Activated CD4-positive, alpha-beta T cell treated with anti-CD3 and anti-CD28 coated beads, Interleukin-2, amount 10 ng/mL, durations not matched to agents 24 days and 14 days (primary cell): ENCODE measurements at regions not wholly inside any gene's neighbourhood (a gene's known extent, or its start where the extent isn't known, plus 50 kb on each side); places are given as distances from the start of the nearest gene placed in this dataset.

Source experiments
- DNase-seq: peaks from one replicate; pipeline ENCODE4 v3.0.0; 2022
- H3K27ac Mint-ChIP-seq: one replicate; pipeline ENCODE4 v1.8.0; 2022; ENCODE audit warnings: mild to moderate bottlenecking, mixed read lengths
- H3K27me3 Mint-ChIP-seq: one replicate; pipeline ENCODE4 v1.8.0; 2022; ENCODE audit warnings: mixed read lengths
- H3K36me3 Mint-ChIP-seq: one replicate; pipeline ENCODE4 v1.8.0; 2022; ENCODE audit warnings: low read depth, mild to moderate bottlenecking, mixed read lengths
- H3K4me1 Mint-ChIP-seq: one replicate; pipeline ENCODE4 v1.8.0; 2021; ENCODE audit warnings: mixed read lengths
- H3K4me3 Mint-ChIP-seq: one replicate; pipeline ENCODE4 v1.8.0; 2022; ENCODE audit warnings: mild to moderate bottlenecking, moderate library complexity, mixed read lengths
- H3K9me3 Mint-ChIP-seq: one replicate; pipeline ENCODE4 v1.8.0; 2021; ENCODE audit warnings: mixed read lengths
- intact Hi-C: fragments of 100-400 bp; cut with micrococcal nuclease; formaldehyde crosslinking; loops from one replicate; pipeline ENCODE4 v1.15.1; 2023

DNA sequence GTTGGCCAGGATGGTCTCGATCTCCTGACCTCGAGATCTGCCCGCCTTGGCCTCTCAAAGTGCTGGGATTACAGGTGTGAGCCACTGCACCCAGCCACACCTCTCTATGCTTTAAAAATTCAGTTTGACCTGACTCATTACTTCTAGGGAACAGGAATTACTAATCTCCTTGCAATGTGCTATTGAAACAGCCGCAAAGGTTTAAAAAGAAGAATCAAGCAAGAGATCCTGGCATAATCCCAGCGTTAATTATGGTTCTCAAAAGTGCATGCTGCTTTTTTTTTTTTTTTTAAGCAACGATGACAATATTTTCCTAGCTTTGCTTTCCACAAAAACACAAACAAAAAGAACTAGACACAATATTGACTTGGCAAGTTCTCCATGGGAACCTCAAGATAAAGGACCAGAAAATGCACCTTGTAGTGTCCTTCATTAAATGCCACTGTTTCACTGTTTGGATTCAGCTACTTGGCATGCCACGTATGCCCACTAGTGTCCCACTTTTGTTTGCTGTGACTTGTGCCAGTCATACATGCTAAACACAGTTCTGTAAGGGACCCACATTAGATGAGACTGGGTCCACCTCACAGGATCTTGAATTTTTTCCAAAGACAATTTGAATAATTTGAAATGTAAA lies 112.6 kb upstream of the PPARGC1A start:
- Mint-ChIP-seq H3K27me3 (no peaks in the 10 kb centered on the region), H3K4me1 (no peaks in the 10 kb centered on the region), H3K4me3 (no peak overlapping the region), H3K9me3 (no peaks in the 10 kb centered on the region), H3K27ac (no peak overlapping the region), H3K36me3 (no peaks in the 10 kb centered on the region)
- intact Hi-C loops: no loop called here
- DNase-seq: no peak

DNA sequence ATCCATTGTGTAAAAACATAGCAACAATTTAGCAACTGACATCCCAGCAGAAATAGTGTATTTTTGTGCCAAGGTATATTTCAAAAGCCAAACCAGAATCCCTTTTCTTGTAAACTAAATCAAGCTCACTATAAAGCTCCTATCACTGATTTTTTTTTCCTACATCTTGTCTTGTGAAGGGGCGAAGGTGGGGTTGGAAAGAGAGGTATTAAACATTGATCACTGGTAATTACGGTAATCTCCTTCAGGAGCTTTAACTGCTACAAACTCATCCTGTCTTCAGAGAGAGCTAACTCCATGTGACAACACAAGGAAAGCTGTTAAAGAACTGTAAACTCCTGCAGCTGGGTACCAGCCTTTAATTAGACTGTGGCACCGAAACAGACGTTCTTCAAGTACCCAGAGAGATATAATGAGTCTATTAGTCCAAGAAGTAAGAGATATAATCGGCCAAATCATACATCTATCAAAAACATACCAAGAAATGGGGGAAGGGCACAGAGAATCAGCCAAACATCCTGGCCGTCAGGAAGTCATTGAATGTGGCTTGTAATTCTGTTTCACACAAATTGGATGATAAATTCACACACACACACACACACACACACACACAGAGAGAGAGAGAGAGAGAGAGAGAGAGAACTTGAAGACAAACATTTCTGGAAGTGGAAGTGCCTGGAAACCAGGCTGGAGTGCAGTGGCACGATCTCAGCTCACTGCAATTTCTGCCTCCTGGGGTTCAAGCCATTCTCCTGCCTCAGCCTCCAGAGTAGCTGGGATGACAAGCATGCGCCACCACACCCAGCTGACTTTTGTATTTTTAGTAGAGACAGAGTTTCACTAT lies 111.9 kb upstream of the PPARGC1A start:
- no peak overlapping the region for H3K4me3 Mint-ChIP-seq
- no peaks in the 10 kb centered on the region for H3K27me3 Mint-ChIP-seq
- no peak for DNase-seq
- no peaks in the 10 kb centered on the region for H3K4me1 Mint-ChIP-seq
- intact Hi-C loops: no loop called here
- no peaks in the 10 kb centered on the region for H3K9me3 Mint-ChIP-seq
- no peaks in the 10 kb centered on the region for H3K36me3 Mint-ChIP-seq
- no peak overlapping the region for H3K27ac Mint-ChIP-seq

DNA sequence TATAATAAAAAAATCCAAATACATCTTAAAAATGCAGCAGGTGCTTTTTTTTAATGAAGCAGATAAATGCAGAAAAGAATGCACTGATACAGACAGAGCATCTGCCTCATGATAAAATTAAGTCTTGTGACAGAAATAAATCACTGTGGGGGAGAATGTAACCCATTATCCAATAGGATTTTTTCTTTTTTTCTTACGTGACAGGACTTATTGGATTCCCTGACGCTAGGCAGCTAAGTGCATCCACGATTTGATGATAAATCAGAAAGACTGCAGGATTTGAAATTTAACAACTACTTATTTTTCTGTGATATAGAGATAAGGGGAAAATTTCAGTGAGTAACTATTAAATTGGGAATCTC lies 110.6 kb upstream of the PPARGC1A start:
- no peaks in the 10 kb centered on the region for H3K9me3 Mint-ChIP-seq
- intact Hi-C loops: no loop called here

DNA sequence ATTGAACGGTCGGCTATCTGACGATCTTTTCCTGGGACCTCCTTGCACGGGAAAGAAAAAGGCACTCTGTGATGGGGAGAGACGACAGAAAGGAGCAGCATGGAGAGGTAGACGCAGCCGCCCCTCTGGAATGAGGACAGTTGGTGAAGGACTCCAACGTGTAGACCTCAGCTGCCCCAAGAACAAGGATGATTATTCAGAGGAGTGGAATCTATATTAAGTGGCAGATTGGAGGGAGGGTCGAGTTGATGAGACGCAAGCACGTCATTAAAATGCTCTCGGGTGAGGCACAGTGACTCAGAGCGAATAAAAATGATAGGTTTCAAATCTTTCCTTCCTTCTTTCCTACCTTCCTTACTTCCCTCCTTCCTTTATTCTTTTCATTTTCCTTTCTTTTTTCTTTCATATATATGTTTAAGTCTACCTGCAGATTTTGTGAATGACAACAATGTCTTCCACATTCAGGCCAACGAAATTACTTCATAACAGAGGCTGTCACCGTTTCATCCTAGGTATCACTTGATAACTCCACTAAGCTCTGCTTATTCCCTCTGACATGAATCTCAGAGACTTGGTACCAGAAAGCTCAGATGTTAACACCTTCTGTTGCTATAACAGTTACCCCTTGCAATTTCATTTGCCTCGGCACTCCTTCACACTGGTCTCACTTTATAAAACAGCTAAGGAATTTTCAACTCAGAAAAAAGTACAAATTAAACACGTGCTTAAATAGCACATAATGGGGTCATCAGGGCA lies 110.0 kb upstream of the PPARGC1A start:
- no peak for DNase-seq
- Mint-ChIP-seq H3K36me3 (no peaks in the 10 kb centered on the region), H3K27me3 (no peaks in the 10 kb centered on the region), H3K4me1 (no peaks in the 10 kb centered on the region), H3K4me3 (no peak overlapping the region), H3K9me3 (no peaks in the 10 kb centered on the region), H3K27ac (no peak overlapping the region)
- intact Hi-C loops: loop anchor here (10.0 kb wide), 1 partner anchor 65 kb away; no protein-coding TSS in a partner anchor

More for the DNA sequence above, 110.6 kb upstream of the PPARGC1A start:
- H3K36me3 Mint-ChIP-seq: no peaks in the 10 kb centered on the region
- H3K27ac Mint-ChIP-seq: no peak overlapping the region
- no peak for DNase-seq
- no peak overlapping the region for H3K4me3 Mint-ChIP-seq
- no peaks in the 10 kb centered on the region for H3K4me1 Mint-ChIP-seq
- no peaks in the 10 kb centered on the region for H3K27me3 Mint-ChIP-seq

DNA sequence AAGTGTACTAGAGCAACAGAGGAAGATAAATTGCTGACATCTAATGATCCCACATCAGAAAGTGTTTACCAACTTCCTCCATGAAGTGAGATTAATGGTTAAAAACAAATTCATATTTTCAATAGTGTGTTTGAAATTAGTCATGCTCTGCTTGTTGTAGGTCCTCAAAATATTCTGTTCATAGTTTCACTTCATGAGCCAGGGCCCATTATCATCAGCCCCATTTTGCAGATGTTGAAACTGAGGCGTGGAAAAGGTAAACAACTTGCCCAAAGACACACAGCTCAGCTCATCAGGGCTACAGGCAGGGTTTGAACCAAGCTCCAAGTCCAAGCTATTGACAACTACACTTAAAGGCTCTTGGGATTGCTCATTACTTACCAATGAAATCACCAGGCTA lies 103.5 kb upstream of the PPARGC1A start:
- no peaks in the 10 kb centered on the region for H3K4me1 Mint-ChIP-seq
- no peak overlapping the region for H3K27ac Mint-ChIP-seq
- no peaks in the 10 kb centered on the region for H3K9me3 Mint-ChIP-seq
- no peak overlapping the region for H3K4me3 Mint-ChIP-seq
- no peaks in the 10 kb centered on the region for H3K36me3 Mint-ChIP-seq
- no peak for DNase-seq
- H3K27me3 Mint-ChIP-seq: no peaks in the 10 kb centered on the region
- intact Hi-C loops: loop anchor here (10.0 kb wide), 1 partner anchor 59 kb away; no protein-coding TSS in a partner anchor

DNA sequence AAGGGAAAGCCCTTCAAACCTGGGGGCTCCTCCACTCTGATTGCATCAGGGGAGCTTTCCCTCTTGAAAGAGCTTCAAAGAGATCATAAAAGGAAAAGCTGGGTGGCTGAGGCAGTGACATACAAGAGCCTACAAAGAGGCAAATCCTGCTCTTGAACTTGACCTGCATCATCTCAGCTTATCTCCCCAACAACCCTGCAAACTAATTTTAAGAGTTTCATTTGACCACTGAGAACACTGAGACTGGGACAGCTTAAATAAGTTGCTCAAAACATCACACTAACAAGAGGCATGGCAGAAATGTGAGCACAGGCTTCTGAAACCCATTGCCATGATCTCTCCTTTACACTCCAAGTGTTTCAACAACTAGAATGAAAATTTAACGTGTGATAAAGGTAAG lies 101.6 kb upstream of the PPARGC1A start:
- Mint-ChIP-seq H3K4me3 (no peak overlapping the region), H3K4me1 (no peaks in the 10 kb centered on the region)

DNA sequence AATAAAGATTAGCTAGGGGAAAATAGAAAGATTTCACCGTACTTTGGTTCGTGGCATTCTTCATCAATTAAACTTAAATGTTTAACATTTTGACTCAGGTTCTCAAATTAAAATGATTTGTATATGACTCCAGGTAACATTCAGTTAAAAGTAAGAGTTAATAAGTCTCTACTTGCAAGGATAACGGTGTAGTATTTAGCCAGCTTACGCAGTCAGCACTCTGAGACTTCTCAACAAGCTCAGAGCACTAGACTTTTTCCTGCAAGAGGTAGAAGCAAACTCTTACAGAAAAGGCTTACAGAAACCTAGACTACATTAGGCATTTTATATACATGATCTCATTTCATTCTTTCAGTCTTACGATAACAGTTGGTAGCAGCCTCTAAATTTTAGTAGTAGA lies 96.4 kb upstream of the PPARGC1A start:
- H3K9me3 Mint-ChIP-seq: no peaks in the 10 kb centered on the region
- no peaks in the 10 kb centered on the region for H3K4me1 Mint-ChIP-seq
- intact Hi-C loops: no loop called here
- no peak for DNase-seq
- H3K4me3 Mint-ChIP-seq: no peak overlapping the region
- no peak overlapping the region for H3K27ac Mint-ChIP-seq
- H3K27me3 Mint-ChIP-seq: no peaks in the 10 kb centered on the region
- no peaks in the 10 kb centered on the region for H3K36me3 Mint-ChIP-seq

More for the DNA sequence above, 101.6 kb upstream of the PPARGC1A start:
- DNase-seq: no peak
- Mint-ChIP-seq H3K27me3 (no peaks in the 10 kb centered on the region), H3K36me3 (no peaks in the 10 kb centered on the region), H3K27ac (no peak overlapping the region), H3K9me3 (no peaks in the 10 kb centered on the region)
- intact Hi-C loops: loop anchor here (10.0 kb wide), 1 partner anchor 57 kb away; no protein-coding TSS in a partner anchor

DNA sequence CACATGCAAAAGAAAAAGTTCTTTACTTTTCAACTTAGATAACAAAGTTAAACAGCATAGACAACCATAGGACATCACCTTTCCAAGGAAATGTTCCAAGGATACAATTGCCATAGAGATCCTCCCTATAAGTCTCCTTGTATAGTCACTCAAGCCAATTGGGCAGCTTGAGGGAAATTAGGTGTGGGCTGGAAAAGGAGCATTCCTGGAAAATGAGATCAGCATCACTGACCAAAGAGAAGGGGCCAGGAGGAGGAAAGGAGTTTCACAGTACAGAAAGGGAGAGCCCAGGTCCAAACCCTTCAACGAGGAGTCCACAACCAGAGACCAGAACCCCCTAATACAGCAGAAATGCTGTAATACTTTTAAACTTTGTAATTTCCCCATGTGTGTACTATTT lies 91.5 kb upstream of the PPARGC1A start:
- Mint-ChIP-seq H3K4me3 (no peak overlapping the region), H3K9me3 (no peaks in the 10 kb centered on the region), H3K36me3 (no peaks in the 10 kb centered on the region), H3K27me3 (no peaks in the 10 kb centered on the region), H3K4me1 (no peaks in the 10 kb centered on the region), H3K27ac (no peak overlapping the region)
- intact Hi-C loops: no loop called here
- DNase-seq: no peak

DNA sequence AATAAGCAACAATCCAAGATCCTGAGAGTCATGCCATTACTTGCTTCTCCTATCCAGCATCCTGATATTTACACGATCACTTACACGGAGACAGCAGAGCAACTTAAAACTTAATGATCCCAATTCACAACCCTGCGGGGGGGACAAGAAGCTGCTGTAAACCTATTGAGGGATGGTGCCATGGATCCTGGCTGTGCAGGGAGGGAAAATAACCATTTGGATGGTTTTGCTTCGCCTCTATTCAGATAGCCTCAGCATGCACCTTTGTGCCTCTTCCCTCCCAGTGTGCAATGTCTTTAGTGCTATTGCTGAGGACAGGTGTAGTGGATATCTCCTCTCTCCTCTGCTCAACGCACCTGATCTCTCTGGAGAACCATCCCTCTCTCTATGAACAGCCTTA lies 89.7 kb upstream of the PPARGC1A start:
- H3K9me3 Mint-ChIP-seq: no peaks in the 10 kb centered on the region
- intact Hi-C loops: no loop called here

DNA sequence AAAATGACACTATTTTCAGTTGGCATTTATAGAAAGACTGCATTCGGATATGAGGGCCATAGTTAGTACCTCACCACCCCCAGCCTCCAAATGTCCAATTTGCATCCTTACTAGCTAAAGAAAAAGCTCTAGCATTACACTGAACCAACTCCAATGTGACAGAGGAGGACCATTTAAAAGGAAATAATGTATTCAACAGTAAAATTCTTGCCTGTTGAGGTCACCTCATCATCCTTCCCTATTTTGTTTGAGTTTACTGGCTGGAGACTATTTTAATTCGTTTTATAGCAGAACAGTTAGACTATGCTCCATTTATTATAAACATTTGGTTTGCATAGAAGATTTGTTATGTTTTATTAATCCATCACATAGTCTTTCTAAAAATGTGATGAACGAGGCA lies 88.2 kb upstream of the PPARGC1A start:
- no peak overlapping the region for H3K27ac Mint-ChIP-seq
- H3K4me3 Mint-ChIP-seq: no peak overlapping the region
- no peak for DNase-seq
- no peaks in the 10 kb centered on the region for H3K27me3 Mint-ChIP-seq
- no peaks in the 10 kb centered on the region for H3K4me1 Mint-ChIP-seq
- H3K9me3 Mint-ChIP-seq: no peaks in the 10 kb centered on the region
- no peaks in the 10 kb centered on the region for H3K36me3 Mint-ChIP-seq
- intact Hi-C loops: no loop called here

More for the DNA sequence above, 89.7 kb upstream of the PPARGC1A start:
- Mint-ChIP-seq H3K27me3 (no peaks in the 10 kb centered on the region), H3K27ac (no peak overlapping the region), H3K4me3 (no peak overlapping the region), H3K4me1 (no peaks in the 10 kb centered on the region), H3K36me3 (no peaks in the 10 kb centered on the region)
- DNase-seq: no peak

DNA sequence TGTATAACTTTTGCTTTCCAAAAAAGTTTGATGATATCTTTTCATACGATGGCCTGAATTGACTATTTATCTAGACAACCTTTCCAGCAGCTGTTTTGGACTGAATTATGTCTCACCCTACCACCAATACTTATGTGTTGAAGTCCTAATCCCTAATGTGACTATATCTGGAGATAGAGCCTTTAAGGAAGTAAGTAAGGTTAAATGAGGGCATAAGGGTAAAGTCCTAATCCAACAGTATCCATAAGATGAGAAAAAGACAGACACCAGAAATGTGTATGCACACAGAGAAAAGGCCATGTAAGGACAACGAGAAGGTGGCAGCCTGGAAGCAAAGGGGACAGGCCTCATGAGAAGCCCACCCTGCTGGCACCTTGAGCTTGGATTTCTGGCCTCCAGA lies 86.6 kb upstream of the PPARGC1A start:
- no peak overlapping the region for H3K4me3 Mint-ChIP-seq
- no peaks in the 10 kb centered on the region for H3K36me3 Mint-ChIP-seq
- no peaks in the 10 kb centered on the region for H3K27me3 Mint-ChIP-seq
- no peaks in the 10 kb centered on the region for H3K9me3 Mint-ChIP-seq
- no peaks in the 10 kb centered on the region for H3K4me1 Mint-ChIP-seq
- intact Hi-C loops: no loop called here
- no peak for DNase-seq
- no peak overlapping the region for H3K27ac Mint-ChIP-seq

DNA sequence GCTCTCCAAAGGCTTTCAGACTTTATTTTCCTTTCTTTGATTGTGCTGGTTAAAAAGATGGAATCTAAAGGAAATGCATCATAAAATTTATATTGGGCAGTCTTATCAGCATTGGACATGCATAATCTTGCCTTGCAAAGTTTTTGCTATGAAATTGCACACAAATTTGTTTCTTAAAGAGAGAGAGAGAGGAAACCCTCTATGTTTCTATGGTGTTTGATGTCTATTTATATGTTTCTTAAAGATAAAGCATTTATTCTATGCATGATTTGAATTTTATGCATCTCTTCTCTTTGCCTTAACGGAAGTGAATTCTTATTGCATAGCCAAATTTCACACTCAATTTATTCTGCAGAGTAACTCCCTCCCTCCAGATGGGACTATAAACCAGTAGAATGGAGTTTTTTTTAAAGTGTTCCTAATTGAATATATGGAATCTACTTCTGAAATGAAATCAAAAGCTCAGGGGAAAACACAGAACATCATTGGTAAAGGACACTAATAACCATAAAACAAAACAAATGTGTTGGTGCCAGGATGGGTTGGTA lies 83.5 kb upstream of the PPARGC1A start:
- Mint-ChIP-seq H3K27ac (no peak overlapping the region), H3K27me3 (no peaks in the 10 kb centered on the region), H3K36me3 (no peaks in the 10 kb centered on the region), H3K9me3 (no peaks in the 10 kb centered on the region), H3K4me1 (no peaks in the 10 kb centered on the region), H3K4me3 (no peak overlapping the region)
- no peak for DNase-seq
- intact Hi-C loops: no loop called here

DNA sequence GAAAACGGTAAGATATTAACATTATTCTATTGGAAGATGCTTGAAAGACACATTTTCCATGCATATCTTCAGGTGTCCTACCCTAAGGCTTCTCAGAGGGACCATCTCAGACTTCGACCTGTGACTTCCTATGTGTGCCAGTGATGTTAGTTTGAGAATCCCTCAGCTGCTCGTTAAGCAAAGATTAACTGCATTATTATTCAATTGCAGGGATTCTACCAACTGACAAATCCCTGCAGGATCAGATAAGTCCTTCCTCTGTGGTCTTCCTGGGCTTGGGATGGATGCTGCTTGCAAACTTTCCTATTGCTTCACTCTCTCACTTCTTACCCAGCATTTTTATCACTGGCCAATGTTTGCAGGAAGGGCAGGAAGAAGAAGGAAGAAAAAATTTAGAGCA lies 83.0 kb upstream of the PPARGC1A start:
- Mint-ChIP-seq H3K27ac (no peak overlapping the region), H3K4me1 (no peaks in the 10 kb centered on the region), H3K36me3 (no peaks in the 10 kb centered on the region), H3K27me3 (no peaks in the 10 kb centered on the region), H3K9me3 (no peaks in the 10 kb centered on the region), H3K4me3 (no peak overlapping the region)
- no peak for DNase-seq
- intact Hi-C loops: no loop called here

DNA sequence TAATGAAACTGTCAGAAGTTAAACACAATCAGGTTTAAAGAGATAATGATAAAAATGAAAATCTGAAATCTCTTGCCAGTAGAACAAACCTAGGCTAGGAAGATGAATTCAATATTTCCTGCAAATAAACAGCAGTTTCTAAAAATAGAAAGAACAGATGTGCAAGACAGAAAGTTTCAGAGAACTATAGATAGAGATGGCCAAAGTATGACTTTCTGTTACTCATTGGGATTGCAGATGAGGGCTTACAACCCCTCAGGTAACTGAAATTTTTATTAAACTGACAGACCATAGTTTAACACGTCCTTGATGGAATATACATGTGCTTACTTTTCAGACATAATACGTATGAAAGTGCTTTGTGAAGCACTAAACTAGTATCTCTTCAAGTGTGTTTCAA lies 82.3 kb upstream of the PPARGC1A start:
- no peak overlapping the region for H3K27ac Mint-ChIP-seq
- intact Hi-C loops: no loop called here
- DNase-seq: no peak
- H3K36me3 Mint-ChIP-seq: no peaks in the 10 kb centered on the region
- no peaks in the 10 kb centered on the region for H3K9me3 Mint-ChIP-seq
- H3K4me1 Mint-ChIP-seq: no peaks in the 10 kb centered on the region
- no peak overlapping the region for H3K4me3 Mint-ChIP-seq
- H3K27me3 Mint-ChIP-seq: no peaks in the 10 kb centered on the region
